AML-193 (cell line): ENCODE measurements at regions not wholly inside any gene's neighbourhood (a gene's known extent, or its start where the extent isn't known, plus 50 kb on each side); places are given as distances from the start of the nearest gene placed in this dataset.
"Not testable (repeated sequence)": the region's sequence is repeated elsewhere in the genome, so short reads cannot be mapped to it uniquely, and the experiment has no call there.

Experiments used
- DNase-seq, 2 experiments: peaks; one replicate each; lab custom pipeline; 2025; lab: John Stamatoyannopoulos, UW

GRCh38 chr1:94769551-94769950 lies 50.6 kb upstream of the SLC44A3 start:
- no peak for DNase-seq

DNA sequence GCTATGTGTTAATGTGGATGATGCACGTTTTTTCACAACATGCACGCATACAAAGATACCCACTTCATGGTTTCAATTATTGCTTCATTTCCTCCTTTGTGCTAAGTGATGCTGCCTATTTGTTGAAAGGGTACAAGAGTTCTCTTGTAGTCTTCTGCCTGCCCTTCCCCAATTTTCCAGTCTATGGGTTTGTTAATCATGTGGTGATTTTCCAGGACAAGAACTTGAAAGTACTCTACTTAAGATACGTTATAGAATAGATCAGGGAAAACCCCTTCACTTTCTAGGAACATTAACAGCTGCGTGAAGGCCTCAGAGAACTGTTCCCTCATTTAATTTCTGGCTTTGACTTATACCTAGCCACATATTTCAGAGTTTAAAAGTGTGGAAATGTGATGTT lies 52.1 kb upstream of the SLC44A3 start:
- DNase-seq, result peak; percentile 74 to 78

DNA sequence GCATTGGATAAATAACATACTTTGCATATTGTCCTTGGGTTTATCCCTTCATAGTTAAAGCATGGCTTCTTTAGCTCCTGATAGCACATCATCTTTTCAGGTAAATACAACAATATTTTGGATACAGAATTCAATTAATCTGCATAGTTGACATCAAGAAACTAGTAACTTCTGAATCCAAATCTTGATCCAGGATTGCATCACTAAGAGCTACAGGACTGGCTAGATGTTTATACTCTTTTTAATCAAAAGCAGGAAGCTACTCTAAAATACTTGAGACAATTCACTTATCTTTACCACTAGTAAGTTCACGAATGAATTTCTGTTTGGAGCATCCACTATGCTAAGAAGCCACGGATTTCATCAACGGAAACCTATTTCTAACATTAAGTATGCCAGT lies 54.2 kb upstream of the SLC44A3 start:
- no peak for DNase-seq

DNA sequence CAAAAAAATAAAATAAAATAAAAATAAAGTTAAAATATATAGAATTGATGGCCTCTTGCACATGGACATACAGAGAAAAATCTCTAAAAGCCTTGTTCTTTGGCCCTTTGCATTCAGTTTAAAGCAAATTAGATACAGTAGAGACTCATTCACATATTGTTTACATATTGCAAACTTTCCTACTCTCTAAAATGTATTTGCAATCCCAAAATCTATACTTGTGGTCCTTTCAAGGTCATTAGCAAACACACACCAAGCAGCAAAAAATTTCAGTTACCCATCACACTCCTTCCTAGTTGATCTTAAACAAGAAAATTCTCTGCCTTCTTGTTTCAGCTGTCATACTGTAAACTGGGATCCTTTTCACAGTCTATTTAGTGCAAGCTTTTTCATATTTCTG lies 61.0 kb upstream of the SLC44A3 start:
- no peak for DNase-seq

GRCh38 chr1:94757931-94758330 lies 62.2 kb upstream of the SLC44A3 start:
- DNase-seq, result no peak

GRCh38 chr1:94755675-94756074 lies 64.5 kb upstream of the SLC44A3 start:
- peak; percentile 84 to 89 for DNase-seq

- not testable (repeated sequence) for DNase-seq
Observed at GRCh38 chr1:94755016-94755415, 65.1 kb upstream of the SLC44A3 start.

DNA sequence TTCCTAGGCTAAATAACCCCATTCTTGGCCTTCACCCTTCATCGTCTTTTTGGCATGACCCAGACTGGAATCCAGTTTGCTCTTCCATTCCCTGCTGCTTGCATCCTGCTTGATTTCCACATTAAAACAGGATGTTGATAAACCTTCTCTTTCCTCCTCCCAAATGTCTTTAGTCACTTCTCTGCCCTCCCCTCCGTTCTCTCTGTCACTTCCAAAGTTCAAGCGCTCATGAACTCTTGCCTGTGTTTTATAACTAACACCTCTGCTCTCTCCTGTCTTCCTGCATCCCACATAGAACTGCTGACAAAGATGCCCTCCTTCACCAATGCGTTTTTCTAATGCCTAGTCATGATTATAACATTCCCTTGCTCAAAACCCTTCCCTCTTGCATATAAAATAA lies 65.6 kb upstream of the SLC44A3 start:
- DNase-seq, result no peak

DNA sequence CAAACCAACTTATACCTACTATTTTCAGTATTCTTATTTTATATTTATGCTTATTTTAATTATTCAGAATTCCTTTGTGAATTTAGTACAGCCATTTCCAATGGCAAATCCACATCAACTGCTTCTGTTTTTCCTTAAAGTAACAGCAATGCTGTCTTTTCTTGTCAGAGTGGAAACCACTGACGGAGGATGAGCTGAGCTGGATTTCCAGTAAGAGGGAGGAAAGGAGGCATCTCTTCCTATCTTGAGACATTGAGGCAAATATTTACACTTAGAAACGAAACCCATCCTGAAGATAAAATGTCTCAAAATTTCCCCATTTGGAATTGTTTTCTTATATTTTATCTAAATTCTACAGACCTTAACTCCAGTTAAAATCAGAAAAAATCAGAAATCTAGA lies 66.1 kb upstream of the SLC44A3 start:
- no peak for DNase-seq

DNA sequence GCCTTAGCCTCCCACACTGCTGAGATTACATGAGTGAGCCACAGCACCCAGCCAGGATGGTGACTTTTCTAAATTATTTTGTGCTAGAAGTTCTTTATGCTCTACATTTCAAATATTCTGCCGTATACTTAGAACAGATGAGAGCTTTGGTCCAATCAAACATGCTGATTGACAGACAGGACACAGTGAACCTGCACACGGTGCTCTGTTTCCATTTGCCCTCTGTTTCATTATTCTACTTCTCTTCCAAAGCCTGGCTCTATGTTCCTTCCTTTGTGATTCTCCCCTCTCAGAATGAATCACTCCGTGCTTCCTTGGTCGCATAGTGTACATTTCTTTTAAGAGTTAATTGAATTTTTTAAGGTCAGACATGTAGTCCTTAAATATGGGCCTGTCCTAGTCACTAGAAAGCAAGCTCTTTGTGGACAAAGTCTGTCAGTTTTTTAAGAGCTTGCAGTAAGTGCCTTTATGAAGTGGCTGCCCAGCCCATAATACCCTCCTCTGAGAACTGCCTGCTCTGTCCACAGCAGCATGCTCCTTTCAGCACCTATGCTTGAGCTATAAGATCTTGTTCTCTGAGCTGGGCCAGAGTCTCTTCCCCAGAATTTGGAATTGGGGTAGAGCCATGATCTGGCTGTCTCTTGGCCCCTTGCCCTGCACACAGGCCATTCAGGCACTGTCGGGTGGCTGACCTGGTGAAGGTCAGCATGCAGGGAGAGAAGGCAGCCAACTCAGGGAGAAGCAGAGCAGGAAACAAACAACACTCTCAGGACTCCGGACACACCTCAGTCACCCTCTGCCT lies 66.8 kb upstream of the SLC44A3 start:
- DNase-seq, result no peak

DNA sequence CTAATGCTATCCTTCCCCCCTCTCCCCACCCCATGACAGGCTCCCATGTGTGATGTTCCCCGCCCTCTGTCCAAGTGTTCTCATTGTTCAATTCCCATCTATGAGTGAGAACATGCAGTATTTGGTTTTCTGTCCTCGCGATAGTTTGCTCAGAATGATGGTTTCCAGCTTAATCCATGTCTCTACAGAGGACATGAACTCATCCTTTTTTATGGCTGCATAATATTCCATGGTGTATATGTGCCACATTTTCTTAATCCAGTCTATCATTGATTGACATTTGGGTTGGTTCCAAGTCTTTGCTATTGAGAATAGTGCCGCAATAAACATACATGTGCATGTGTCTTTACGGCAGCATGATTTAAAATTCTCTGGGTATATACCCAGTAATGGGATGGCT lies 68.7 kb upstream of the SLC44A3 start:
- DNase-seq, result not testable (repeated sequence)

- peak; percentile 36 to 41 for DNase-seq
Observed at GRCh38 chr1:94746635-94747525, 73.3 kb upstream of the SLC44A3 start.

- no peak for DNase-seq
Observed at GRCh38 chr1:94745742-94746141, 74.4 kb upstream of the SLC44A3 start.

DNA sequence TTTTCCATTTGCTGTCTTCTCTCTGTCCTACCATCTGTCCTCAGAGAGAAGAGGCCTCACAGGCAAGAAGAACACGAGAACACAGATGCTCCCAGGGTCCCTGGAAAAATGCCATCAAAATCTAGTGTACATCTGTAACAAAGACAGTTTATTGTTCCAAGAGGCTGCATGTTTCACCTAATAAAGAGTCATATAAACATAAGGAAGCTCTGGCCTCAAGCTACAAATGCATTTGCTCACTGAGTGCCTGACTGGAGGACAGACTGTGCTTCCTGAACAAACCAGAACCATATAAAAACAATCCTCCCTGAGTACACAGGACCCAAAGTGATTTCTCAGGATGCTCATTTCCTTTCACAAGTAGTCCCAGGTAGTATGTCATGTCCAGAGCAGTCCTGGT lies 76.3 kb upstream of the SLC44A3 start:
- DNase-seq, result no peak

- no peak for DNase-seq
Observed at GRCh38 chr1:94741996-94742395, 78.2 kb upstream of the SLC44A3 start.

DNA sequence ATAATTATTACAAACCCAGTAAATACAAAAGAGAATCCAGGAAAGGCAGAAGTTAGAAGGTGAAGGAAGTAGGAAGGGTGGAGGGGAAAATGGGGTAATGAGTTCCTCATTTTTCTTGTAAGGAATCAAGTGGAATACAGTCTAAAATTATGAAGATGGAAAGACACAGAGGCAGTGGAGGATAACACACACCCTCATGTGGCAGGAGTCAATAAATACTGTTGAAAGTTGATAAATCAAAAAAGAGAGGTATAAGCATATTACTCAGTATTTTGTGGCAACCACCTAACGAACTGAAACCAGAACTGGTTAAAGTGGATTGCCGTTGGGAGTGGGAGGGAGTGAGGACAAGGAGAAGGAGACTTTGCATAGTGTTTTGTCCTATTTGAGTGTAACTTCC lies 78.6 kb upstream of the SLC44A3 start:
- peak; percentile 38 to 64 for DNase-seq

DNA sequence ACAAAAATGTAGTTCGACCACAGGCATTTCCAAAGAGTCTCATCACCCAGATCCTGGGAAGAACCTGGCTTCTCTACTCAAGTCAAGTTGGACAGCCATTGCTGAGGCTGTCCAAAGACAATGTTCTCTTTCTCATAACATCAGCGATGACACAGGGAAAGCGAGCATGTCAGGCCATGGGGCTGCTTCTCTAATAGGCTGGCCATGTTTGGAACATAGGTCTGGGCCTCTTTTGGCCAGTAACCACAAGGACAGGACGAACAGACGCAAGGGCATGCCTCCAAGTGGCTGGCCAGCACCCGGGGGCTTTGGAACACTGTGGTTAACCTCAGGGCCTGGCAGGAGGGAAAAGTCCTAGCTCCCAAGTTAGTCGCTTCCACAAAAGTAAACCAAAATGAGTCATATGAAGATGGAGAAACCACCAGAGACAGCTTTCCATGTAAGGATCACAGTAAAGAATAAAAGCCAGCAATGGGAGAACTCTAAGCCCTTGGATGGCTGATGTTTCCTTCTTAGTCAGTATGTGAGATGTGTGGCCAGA lies 80.6 kb upstream of the SLC44A3 start:
- DNase-seq, result no peak

GRCh38 chr1:94738371-94738770 lies 81.8 kb upstream of the SLC44A3 start:
- no peak for DNase-seq

DNA sequence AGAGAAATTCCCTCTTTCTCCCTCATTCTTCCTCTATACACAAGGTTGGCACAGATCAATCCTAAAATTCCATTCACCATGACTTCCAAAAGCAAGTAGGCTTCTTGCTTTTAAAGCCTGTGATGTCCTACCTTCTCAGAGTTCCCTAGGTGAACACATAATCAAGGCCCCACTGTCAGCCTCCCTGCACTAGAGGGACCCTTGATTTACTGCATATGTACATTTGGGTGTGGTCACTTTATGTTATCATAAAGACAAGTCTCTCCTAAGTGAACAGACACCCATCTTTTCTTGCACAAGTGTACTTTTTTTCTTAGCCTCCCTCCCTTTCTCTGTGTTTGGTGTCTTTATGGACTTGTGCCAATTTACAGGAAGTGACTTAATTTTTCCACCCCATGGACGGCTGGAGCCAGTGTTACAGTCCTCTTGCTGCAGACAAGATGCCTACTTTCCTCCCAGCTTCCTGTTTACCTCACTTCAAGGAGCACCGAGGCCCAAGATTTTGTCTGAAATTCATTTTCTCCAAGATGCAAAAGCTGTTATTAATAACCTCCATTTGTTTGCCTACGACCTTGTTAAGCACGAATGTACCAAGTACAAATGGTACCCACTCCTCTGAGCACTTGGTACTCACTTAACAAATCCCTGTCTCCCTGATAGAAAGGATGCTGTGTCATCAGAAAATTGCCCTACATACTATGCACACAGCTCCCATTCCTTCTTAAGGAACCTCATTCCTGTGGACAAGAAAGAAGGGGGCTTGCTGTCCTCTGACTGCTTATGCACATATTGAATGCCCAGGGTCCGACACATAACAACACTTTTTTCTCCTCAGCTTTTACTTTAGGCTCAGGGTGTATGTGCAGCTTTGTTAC lies 82.8 kb upstream of the SLC44A3 start:
- peak; percentile 69 to 70 for DNase-seq

- DNase-seq, result no peak
Observed at GRCh38 chr1:94736549-94736948, 83.6 kb upstream of the SLC44A3 start.

GRCh38 chr1:94736073-94736472 lies 84.1 kb upstream of the SLC44A3 start:
- no peak for DNase-seq
